Kidney (tissue), 13 donors: ENCODE measurements at regions not wholly inside any gene's neighbourhood (a gene's known extent, or its start where the extent isn't known, plus 50 kb on each side); places are given as distances from the start of the nearest gene placed in this dataset.

ENCODE experiments used
- DNase-seq, 5 donors: peaks; one replicate each; pipeline ENCODE4 v3.0.0-alpha.2; 2013 to 2020
- FAIRE-seq: peaks from 2 replicates; lab custom pipeline; 2012; peaks lifted over from hg19 to GRCh38; lab: Jason Lieb, UNC
- H3K27ac ChIP-seq, 2 donors: one replicate each; pipeline ENCODE4 v1.7.0; 2013; ENCODE audit warnings: low read depth in 2 of 2, low read length in 2 of 2, inconsistent platforms in 1 of 2
- H3K27me3 ChIP-seq: one replicate; pipeline ENCODE4 v1.7.1; 2013; ENCODE audit warnings: low read length, inconsistent platforms; ENCODE audit not compliant: control insufficient read depth, insufficient read depth
- H3K36me3 ChIP-seq, 3 donors: one replicate each; pipeline versions ENCODE4 v1.7.0 to v1.7.1; 2013; ENCODE audit warnings: low read length in 3 of 3, control low read depth in 1 of 3, inconsistent platforms in 1 of 3; ENCODE audit not compliant: insufficient read depth in 3 of 3, control insufficient read depth in 2 of 3
- H3K4me1 ChIP-seq, 3 donors: one replicate each; pipeline versions ENCODE4 v1.7.0 to v1.7.1; 2013; ENCODE audit warnings: low read length in 3 of 3, inconsistent platforms in 1 of 3, low read depth in 1 of 3; ENCODE audit not compliant: control insufficient read depth in 2 of 3, insufficient read depth in 2 of 3
- H3K4me3 ChIP-seq, 3 donors: one replicate each; pipeline versions ENCODE4 v1.7.0 to v1.8.1; 2013; ENCODE audit warnings: low read length in 3 of 3, control low read depth in 1 of 3, inconsistent platforms in 1 of 3
- H3K9ac ChIP-seq, 3 donors: one replicate each; pipeline versions ENCODE4 v1.7.0 to v1.7.1; 2013; ENCODE audit warnings: low read length in 3 of 3, control low read depth in 1 of 3, inconsistent platforms in 1 of 3
- H3K9me3 ChIP-seq, 3 donors: one replicate each; pipeline versions ENCODE4 v1.7.0 to v1.7.1; 2013; ENCODE audit warnings: low read length in 3 of 3, control low read depth in 1 of 3, inconsistent platforms in 1 of 3; ENCODE audit not compliant: control insufficient read depth in 2 of 3, insufficient read depth in 1 of 3
- CTCF ChIP-seq: IDR thresholded peaks from 3 replicates; pipeline ENCODE4 v1.5.1; 2012; ENCODE audit warnings: mild to moderate bottlenecking, moderate library complexity, borderline replicate concordance; ENCODE audit not compliant: insufficient read depth; ENCODE audit errors: extremely low read depth
- intact Hi-C: fragments of 100-400 bp; cut with DNase I; formaldehyde crosslinking; loops from one replicate; pipeline ENCODE4 v1.11.1; 2022
- donor health status: control.
- donor health status: control.
- donor health status: control.
- donor health status: control.
- donor health status: control.
- donor health status: DM: yes; HTN: yes; CAD: no.
- donor health status: Normal renal cell carcinoma (clear cell type).

- TF ChIP-seq CTCF, result no peak
- no peaks in the 10 kb centered on the region for H3K27me3 ChIP-seq
- no peak overlapping the region for H3K4me3 ChIP-seq
- no peak overlapping the region for H3K9ac ChIP-seq
- no peak for DNase-seq
- no peaks in the 10 kb centered on the region for H3K4me1 ChIP-seq
- H3K9me3 ChIP-seq, result no peaks in the 10 kb centered on the region
- H3K27ac ChIP-seq, result no peak overlapping the region
- no peak for FAIRE-seq
- intact Hi-C loops, result no loop called here
- H3K36me3 ChIP-seq, result no peaks in the 10 kb centered on the region
Observed at GRCh38 chr3:147049821-147050220, 356.5 kb downstream of the ZIC4 start.

DNA sequence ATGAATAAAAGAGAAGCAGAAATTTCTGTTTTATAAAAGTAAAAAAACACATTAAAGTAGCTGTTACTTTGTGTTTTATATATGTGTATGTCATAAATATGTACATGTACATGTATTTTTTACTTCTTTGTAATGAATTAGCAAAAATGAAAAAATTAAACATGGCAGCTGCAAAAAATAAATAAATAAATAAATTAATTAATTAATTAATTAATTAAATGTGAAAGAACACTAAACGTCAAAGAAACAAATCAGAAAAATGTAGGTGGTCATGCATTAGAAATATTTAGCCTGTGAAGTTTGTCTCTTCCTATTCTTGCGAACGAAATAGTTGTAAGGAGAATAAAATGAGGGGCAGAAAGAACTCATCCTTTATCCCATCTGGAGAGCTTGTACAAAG lies 357.0 kb downstream of the ZIC4 start:
- H3K27ac ChIP-seq, result no peak overlapping the region
- no peaks in the 10 kb centered on the region for H3K27me3 ChIP-seq
- no peak overlapping the region for H3K9ac ChIP-seq
- no peak for TF ChIP-seq CTCF
- no peaks in the 10 kb centered on the region for H3K36me3 ChIP-seq
- H3K4me3 ChIP-seq, result no peak overlapping the region
- DNase-seq (no peak), FAIRE-seq (peak; percentile 46)
- intact Hi-C loops, result no loop called here
- H3K9me3 ChIP-seq, result no peaks in the 10 kb centered on the region
- no peaks in the 10 kb centered on the region for H3K4me1 ChIP-seq

- FAIRE-seq (no peak), DNase-seq (no peak)
- Histone ChIP-seq H3K9me3 (no peaks in the 10 kb centered on the region), H3K36me3 (no peaks in the 10 kb centered on the region), H3K27ac (no peak overlapping the region), H3K4me3 (no peak overlapping the region), H3K4me1 (no peaks in the 10 kb centered on the region), H3K9ac (no peak overlapping the region), H3K27me3 (no peaks in the 10 kb centered on the region)
- intact Hi-C loops, result no loop called here
- TF ChIP-seq CTCF, result no peak
Observed at GRCh38 chr3:147046916-147047315, 359.4 kb downstream of the ZIC4 start.

DNA sequence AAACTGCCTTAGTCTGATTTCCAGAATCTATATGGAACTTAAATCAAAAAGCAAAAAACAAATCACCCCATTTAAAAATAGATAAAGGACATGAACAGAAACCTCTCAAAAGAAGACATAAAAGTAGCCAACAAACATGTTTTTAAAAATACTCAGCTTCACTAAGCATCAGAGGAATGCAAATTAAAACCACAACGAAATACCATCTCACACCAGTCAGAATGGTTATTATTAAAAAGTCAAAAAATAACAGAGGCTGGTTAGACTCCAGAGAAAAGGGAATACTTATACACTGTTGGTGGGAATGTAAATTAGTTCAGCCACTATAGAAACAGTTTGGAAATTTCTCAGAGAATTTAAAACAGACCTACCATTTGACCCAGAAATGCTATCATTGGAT lies 367.9 kb downstream of the ZIC4 start:
- no peak for TF ChIP-seq CTCF
- Histone ChIP-seq H3K4me1 (no peaks in the 10 kb centered on the region), H3K9ac (no peak overlapping the region), H3K36me3 (no peaks in the 10 kb centered on the region), H3K4me3 (no peak overlapping the region), H3K27me3 (no peaks in the 10 kb centered on the region), H3K27ac (no peak overlapping the region), H3K9me3 (peaks cover 0 to 5% (median 0%) of the 10 kb centered on the region in 3 donors)
- intact Hi-C loops, result no loop called here
- FAIRE-seq, result no peak
- DNase-seq, result no peak
